DMS53 treated with DMSO at 0.1 percent for 48 hours (cell line): ENCODE measurements at regions not wholly inside any gene's neighbourhood (a gene's known extent, or its start where the extent isn't known, plus 50 kb on each side); places are given as distances from the start of the nearest gene placed in this dataset.
"Not testable (repeated sequence)": the region's sequence is repeated elsewhere in the genome, so short reads cannot be mapped to it uniquely, and the experiment has no call there.

Source experiments
- DNase-seq: peaks from one replicate; lab custom pipeline; 2025; ENCODE audit not compliant: unreplicated experiment; lab: John Stamatoyannopoulos, UW

DNA sequence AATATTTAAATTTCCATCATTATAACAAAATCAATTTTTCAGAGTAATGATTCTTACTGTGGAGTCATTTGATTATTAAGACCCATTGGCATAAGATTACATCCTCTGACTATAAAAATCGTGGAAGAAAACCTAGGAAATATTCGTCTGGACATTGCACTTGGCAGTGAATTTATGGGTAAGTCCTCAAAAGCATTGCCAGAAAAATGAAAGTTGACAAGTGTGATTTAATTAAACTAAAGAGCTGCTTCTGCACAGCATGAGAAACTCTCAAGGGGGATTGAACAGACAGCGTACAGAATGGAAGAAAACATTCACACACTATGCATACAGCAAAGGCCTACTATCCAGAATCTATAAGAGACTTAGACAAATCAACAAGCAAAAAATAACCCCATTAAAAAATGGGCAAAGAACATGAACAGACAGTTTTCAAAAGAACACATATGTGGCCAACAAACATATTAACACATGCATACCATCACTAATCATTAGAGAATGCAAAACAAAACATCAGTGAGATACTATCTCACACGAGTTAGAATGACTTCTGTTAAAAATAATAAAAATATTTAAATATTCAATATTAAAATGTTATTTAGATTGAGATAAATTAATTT is 111.4 kb downstream of the CCDC74A start:
- not testable (repeated sequence) for DNase-seq

DNA sequence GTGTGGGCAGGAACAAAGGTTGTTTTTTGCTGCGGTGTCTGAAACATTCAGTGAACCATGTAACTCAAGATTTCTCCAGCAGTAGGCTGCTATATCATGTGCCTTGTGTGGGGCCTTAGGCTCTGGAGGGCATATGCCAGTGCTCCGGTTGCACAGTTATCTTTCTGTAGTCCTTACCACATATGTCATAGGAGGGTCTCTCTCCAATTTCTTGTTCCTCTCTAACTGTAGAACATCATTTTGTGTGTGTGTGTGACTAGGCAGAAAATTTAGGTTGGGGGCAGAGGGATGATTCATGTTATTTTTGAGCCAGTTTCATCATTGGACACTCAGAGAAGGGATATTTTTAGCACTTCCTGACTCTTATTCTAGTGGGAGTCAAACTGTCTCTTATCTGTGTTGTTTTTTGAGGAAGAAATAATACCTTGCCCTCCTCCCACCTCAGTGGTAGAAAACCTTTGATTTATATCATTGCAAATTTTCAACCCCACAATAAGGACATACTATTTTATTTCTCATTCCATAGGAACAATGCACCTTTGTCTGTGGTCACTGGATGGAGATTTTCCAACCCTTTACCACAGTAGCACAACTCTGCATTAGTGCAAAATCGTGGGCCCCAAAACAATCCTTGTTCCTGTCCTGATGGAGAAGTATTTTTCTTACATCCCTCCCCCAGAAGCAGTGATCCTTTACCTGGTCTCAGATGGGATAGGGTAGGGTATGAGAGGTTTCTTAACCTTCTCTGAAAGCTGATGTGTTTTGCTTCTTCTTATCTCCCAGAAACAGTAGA is 113.9 kb downstream of the CCDC74A start:
- DNase-seq = no peak

DNA sequence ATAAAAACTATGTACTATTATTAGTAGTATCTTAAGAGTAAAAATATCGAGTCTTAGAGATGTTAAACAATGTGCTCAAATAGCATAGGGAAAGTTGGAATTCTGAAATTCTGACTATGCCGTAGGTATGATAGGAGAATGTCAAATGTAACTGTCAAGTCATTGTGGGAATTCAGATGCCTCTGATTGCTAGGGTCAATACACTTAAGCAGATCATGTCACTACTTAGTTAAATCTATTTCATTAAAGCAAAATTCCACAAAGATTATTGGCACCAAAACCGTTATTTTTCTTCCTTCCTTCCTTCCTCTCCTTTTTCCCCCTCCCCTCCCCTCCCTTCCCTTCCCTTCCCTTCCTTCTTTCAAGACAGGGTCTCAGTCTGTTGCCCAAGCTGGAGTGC is 115.5 kb downstream of the CCDC74A start:
- not testable (repeated sequence) for DNase-seq

DNA sequence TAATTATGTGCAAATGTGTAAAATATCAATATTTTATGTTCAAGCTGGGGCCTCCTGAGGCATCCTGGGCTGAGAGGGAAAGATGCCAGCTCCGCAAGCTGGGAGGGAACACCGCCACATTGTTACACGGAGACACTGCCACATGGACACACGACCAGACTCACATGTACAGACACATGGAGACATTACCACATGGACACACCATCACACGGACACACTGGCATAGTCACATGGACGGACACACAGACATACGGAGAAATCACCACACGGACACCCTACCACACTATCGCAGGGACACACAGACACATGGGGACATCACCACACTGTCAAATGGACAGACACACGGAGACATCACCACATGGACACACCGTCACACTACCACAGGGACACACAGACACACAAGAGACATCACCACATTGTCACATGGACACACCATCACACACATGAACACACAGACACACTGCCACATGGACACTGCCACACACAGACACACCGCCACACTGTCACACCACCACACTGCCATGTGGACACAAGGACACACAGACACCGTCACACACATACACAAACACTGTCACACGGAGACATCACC is 117.6 kb downstream of the CCDC74A start:
- no peak for DNase-seq

DNA sequence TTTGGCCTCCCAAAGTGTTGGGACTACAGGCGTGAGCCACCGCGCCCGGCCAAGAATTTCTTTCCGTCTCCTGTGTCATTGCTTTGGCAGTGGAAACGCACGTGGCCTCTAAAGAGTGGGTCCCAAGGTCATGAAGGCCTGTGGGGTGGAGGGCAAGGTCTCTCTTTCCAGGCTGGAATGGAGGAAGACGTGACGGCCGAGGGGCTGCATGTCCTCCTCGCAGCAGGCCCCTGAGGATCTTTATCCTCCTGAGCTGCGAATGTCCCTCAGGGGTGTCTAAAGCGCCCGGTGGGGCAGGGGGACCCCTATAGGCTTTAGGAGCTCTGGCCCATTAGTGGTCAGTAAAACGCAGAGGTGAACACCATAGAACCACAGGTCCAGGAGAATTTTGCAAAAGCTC is 118.5 kb downstream of the CCDC74A start:
- DNase-seq = not testable (repeated sequence)

DNA sequence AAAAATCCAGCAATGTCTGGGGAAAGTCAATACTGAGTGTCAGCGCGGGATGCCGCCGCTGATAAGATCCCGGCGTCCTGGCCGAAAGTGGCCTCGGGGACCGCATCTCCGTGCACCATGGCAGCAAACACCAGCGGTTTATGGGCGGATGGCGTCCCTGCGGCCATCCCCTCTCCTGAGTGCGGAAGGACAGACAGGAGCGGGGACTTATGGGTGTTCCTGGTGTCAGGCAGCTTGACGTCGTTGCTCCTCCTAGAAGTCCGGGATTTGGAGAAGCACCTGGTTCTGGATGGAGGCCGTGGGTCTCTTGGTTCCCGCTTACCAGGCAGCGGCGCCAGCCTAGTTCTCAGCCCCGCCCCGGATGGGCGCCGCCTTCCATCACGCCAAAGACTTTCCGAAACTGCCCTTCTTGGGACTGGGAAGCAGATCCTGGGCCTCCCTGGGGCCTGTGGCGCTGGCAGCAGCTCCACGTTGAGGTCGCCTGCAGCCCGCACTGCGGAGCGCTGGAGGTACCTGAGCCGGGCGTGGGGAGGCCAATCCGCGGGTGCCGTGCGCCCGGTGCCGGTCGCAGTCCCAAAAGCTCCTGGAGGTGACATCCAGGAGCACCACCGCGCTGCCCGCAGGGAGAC is 119.1 kb downstream of the CCDC74A start:
- DNase-seq = no peak

DNA sequence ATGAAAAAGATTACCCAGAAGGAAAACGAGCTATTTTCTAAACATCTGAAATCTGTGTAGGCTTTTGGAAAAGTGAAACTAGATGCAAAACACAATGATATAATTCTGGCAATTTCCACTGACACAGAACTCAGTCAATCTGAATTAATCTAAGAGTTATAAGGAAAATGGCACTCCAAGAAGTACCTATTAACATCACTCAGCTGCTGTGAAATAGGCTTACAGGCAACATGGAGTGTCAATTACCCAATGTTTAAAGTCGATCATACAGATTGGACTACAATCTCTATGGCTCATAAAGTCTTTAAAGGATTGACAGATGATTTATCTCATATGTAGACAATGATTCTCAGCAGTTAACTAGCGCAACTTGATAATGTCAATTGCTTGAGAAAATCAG is 120.9 kb downstream of the CCDC74A start:
- DNase-seq = not testable (repeated sequence)

DNA sequence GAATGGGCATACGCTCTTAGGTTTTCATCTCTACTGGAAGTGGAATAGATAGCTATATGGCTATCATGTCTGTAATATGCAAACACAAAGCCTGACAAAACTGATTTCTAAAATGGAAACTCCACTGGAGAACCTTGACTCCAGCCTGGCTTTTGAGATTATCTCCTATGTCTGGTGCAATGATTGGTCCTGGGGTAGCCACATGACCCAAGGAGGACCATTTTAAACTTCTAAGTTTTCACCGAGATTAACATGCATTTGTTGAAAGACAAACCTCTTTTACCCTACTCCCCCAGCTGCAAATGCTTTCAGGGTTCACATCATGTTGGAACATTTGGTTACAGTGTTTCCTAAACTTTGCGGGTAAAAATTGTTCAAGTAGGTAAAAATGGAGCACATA is 124.6 kb downstream of the CCDC74A start:
- not testable (repeated sequence) for DNase-seq

DNA sequence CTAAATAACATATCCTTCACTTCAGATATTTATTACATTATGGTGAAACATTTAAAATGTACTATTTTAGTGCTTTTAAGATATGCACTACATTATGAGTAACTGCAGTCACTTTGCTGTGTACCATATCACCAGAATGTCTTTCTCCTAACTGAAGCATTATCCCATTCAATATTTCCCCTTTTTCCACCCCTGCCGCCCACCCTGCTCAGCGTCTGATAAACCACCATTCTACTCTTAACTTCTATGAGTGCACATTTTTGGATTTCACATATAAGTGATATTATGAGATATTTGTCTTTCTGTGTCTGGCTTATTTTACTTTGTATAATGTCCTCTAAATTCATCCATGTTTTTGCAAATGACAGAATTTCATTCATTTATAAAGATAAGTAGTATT is 126.4 kb downstream of the CCDC74A start:
- DNase-seq = not testable (repeated sequence)

DNA sequence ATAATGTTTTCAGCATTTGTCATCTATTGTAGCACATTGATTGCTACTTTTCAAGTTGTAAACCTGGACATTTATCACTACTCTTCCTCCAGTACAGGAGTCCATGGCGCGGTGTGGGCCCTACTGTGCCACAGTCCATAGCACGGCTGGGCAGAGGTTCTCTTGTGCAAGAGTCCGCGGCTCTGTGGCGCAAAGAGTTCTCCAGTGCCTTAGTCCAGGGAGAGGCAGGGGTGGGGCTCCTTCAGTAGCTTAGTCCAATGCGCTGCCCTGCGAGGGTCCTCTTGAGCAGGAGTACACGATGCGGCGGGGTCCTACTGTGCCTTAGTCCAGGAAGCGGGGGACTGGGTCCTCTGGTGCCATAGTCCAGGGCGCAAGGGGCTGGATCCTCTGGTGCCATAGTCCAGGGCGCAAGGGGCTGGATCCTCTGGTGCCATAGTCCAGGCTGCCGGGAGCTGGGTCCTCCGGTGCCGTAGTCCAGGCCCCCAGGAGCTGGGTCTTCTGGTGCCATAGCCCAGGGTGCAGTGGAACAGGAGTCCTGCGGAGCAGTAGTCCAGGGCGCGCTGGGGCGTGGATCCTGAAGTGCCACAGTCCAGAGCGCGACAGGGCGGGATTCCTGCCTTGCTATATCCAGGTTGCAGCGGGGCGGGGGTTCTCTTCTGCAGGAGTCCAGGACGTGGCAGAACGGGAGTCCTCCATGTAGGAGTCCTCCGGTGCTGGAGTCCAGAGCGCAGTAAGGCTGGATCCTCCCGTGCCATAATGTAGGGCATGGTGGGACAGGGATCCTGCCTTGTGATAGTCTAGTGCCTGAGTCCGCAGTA is 129.3 kb downstream of the CCDC74A start:
- DNase-seq = no peak

DNA sequence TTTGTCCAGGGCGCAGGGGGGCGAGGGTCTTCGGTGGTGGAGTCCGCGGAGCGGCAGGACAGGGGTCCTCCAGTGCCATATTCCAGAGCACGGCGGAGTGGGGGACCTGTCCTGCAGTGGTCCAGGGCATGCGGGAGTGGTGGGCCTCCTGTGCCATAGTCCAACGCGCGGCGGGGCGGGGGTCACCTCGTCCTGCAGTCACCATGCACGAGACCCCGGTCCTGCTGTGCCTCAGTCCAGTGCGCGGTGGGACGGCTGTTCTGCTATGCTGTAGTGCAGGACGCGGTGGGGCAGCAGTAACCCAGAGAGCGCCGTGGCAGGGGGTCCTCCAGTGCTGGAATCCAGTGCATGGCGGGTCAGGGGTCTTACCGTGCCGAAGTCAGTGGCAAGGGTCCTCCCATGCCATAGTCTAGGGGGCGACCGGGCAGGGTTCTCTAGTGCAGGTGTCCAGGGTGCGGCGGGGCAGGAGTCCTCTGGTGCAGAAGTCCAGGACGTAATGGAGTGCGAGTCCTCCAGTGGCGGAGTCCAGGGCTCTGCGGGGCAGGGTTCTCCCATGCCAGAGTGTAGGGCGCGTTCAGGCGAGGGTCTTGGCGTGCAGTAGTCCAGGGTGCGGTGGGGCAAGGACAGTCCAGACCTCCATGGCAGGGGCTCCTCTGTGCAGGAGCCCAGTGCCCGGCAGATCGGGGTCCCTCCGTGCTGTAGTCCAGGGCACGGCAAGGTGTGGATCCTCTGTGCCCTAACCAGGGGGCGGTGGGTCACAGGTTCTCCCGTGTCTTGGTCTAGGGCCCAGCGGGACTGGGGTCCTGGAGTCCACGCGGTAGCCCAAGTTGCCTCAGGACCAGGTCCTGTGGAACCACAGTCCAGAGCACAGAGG is 130.4 kb downstream of the CCDC74A start:
- no peak for DNase-seq

DNA sequence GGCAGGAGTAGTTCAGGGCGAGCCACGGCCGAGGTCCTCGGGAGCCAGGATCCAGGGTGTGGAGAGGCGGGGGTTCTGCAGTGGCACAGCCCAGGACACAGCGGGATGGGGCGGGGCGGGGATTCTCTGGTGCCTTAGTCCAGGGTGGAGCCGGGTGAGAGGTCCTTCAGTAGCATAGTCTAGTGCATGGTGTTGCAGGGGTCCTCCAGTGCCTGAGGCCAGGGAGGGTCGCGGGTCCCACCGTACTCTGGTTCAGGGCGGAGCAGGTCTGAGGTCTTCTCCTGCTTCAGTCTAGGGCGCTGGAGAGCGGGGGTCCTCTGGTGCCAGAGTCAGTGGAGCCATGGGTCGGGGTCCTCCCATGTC is 131.1 kb downstream of the CCDC74A start:
- DNase-seq = no peak

DNA sequence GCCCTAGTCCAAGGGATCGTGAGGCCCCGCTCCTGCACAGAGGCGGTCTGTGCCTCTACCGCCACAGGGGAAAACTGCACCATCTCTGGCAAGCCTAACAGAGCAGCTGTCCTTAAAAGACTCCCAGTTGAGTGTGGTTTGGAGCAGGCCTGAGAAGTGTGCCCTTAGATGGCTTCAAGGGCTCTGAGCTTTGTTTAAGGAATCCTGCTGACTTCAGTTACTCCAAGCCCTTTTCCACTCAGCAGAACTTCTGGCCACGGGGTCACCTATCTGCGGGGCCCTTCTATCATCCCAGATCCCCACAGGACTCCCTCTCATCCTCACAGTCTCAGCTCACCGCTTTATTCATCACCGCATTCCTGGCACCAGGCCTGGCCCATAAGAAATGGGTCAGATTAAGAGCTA is 131.5 kb downstream of the CCDC74A start:
- DNase-seq = no peak

DNA sequence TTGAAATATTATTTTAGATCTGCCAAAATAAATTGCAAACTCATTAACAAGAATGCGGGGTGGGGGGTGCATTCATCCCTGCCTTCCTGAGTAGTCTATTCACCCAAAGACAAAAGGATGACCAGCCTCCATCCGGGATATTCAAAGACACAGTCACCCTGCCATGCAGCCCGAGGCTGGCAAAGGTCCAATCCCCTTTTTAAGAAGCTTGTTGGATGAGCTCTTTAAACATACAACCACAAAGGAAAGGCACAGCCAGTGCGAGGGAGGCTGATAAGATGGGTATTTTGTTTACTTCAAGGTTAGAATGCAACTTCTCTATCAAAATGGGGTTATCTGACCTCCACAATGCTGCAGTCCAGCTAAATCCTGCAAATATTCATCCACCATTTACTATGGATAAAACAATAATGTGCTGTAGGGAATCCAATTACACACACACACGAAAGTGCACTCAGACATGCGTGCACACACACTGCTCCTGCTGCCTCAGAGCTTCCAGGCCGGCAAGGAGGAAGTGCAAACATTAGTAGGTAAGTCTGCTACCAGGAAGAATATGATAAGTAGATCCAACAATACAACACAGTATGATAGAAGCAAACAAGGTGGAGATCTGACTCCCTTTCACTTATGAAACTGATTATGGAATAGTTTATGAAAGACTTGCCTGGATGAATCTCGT is 133.6 kb downstream of the CCDC74A start:
- DNase-seq = peak; percentile 6

DNA sequence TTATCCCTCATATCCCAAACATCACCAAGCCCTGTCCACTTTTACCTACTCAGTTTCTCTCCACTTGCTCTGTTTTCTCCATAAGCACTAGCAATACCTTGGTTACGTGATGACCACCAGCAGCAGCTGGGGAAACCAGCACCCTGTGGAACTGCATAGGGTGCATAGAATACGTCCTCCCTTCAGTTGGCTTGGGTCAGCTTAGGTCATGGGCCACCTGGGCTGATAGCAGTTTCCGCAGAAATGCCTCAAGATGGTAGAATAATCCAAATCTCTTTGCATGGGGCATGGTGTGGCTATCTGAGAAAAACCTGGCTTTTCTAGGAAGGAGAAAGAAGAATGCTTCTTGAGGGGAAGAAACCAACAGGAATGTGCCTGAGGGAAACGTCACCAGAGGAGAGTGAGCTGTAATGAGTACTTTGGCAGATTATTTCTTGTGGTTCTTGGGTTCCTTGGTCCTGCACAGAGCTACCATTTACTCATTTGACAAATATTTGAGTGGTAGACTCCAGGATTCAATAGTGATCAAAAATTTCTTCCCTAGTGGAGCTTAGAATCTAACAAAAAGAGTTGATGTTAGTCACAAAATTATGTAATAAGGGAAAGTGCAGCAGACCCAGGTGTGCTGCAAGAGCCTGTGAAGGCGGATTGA is 134.3 kb downstream of the CCDC74A start:
- not testable (repeated sequence) for DNase-seq

DNA sequence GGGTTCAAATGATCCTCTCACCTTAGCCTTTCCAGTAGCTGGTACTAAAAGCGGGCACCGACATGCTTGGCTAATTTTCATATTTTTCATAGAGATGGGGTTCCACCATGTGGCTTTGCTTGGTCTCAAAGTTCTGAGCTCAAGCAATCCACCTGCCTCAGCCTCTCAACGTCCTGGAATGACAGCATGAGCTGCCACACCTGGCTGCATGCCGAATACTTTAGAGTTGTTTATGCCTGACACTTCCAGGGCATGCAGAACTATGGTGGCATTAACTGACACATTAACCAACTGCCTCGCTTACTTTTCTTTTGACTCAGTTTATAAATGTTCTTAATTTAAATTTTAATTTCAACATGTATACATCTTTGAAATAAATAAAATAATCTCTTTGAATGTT is 135.8 kb downstream of the CCDC74A start:
- not testable (repeated sequence) for DNase-seq

DNA sequence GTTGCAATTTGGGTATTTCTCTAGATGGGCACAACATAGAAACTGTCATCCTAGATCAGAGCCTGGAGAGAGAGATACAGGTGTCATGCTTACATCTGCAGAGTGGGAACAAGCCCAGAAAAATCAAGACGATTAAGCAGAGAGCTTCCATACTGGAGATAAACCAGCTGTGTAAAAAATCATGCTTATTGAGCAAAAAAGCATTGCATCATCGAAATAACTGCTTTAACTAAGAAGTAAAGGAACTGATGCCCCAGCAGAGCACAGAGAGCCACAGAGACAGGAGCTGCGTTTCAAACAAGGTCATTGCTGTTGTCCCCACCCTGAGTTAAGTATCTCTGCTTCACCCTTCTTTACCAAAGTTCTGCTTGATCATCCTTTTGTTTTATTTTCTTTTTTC is 138.0 kb downstream of the CCDC74A start:
- not testable (repeated sequence) for DNase-seq

DNA sequence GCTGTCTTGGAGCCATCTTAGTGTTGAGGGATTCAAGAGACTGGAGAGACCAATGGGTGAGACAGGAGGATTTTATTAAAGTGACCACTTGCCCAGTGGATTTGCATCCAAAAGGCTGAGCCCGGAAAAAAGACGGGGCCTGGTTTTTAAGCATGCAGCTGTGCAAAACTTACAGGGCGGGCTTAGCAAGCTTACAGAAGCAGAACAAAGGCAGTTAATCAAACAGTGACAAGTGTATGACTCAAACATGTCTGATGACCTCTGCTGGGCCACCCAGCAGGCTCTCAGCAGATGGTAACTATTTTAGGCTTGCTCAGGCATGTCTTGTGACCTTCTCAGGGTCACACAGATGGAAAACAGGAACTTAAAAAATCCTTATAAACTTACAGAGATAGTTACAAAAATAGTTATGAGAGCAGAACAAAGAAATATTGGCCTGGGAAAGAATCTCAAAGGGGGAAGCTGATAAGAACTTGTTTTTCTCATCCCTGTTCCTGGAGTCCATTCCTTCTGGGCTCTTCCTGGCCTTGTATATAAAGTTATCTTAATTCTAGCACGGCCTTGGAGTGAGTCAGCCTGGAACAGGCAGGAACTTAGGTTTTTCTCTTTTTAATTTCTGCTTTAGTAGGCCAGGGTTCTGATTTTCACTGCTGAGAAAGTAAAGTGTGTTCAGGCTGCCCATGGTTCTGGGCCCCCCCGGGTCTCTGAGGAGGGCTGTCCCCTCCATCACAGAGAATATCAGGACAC is 141.3 kb downstream of the CCDC74A start:
- not testable (repeated sequence) for DNase-seq
